ENCODE measurements at regions not wholly inside any gene's neighbourhood (a gene's known extent, or its start where the extent isn't known, plus 50 kb on each side); places are given as distances from the start of the nearest gene placed in this dataset.

- TF ChIP-seq, protein P1, sequence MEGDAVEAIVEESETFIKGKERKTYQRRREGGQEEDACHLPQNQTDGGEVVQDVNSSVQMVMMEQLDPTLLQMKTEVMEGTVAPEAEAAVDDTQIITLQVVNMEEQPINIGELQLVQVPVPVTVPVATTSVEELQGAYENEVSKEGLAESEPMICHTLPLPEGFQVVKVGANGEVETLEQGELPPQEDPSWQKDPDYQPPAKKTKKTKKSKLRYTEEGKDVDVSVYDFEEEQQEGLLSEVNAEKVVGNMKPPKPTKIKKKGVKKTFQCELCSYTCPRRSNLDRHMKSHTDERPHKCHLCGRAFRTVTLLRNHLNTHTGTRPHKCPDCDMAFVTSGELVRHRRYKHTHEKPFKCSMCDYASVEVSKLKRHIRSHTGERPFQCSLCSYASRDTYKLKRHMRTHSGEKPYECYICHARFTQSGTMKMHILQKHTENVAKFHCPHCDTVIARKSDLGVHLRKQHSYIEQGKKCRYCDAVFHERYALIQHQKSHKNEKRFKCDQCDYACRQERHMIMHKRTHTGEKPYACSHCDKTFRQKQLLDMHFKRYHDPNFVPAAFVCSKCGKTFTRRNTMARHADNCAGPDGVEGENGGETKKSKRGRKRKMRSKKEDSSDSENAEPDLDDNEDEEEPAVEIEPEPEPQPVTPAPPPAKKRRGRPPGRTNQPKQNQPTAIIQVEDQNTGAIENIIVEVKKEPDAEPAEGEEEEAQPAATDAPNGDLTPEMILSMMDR (IDR thresholded peaks at IDR 0.05): no peak
- ATAC-seq (ENCODE audit: low FRiP score) (no peak), DNase-seq (ENCODE audit: low spot score) (no peak)
Observed at GRCh38 chr4:97453186-97453585, 690.1 kb downstream of the STPG2 start.

GRCh38 chr4:97457253-97457652, 686.0 kb downstream of the STPG2 start:
- DNase-seq (ENCODE audit: low spot score): no peak
- no peak for ATAC-seq (ENCODE audit: low FRiP score)
- TF ChIP-seq, protein P1 (IDR thresholded peaks at IDR 0.05): no peak

DNA sequence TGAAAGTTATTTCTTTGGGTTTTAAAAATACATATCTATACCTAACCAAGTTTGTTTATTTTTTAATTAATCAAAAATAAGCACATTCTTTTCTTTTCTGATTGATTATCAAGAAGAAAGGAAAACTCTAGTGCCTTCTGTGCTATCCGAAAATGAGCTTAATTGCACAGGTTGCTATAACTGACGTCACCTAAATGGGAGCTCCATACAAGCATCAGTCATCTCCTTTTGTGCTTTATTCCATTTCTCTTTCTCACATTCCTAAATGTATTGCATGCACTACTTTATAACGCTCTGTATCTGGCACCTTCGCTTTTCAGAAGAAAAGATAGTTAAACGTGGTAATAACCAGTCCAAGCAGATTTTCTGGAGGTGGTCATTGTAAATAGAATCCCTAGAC, 675.0 kb downstream of the STPG2 start:
- ATAC-seq (ENCODE audit: low FRiP score): no peak
- TF ChIP-seq, protein P1 (IDR thresholded peaks at IDR 0.05): no peak
- no peak for DNase-seq (ENCODE audit: low spot score)

- TF ChIP-seq, protein P1 (IDR thresholded peaks at IDR 0.05): no peak
- DNase-seq (ENCODE audit: low spot score) (no peak), ATAC-seq (ENCODE audit: low FRiP score) (no peak)
Observed at GRCh38 chr4:97475621-97476020, 667.7 kb downstream of the STPG2 start.

- TF ChIP-seq, protein P1 (IDR thresholded peaks at IDR 0.05): no peak
- DNase-seq (ENCODE audit: low spot score) (no peak), ATAC-seq (ENCODE audit: low FRiP score) (no peak)
Observed at GRCh38 chr4:97477974-97478373, 665.3 kb downstream of the STPG2 start.

DNA sequence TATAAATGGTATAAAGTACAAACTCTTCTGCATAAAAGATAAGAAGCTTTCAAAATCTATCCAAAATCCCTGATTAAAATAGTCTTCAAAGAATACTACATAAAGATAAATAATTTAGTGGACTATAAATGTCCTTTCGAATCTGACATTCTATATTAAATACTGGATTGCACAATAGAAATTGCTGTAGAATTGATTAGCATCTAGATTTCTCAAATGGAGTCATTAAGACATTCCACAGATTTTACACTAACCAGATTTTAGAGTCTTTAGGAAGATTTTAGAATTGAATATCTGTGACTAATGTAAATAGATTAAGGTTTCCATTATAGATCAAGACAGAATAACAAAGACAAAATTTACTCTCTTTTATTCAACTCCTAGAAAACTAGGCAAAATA, 663.9 kb downstream of the STPG2 start:
- TF ChIP-seq, protein P1 (IDR thresholded peaks at IDR 0.05): no peak
- DNase-seq (ENCODE audit: low spot score) (no peak), ATAC-seq (ENCODE audit: low FRiP score) (no peak)

DNA sequence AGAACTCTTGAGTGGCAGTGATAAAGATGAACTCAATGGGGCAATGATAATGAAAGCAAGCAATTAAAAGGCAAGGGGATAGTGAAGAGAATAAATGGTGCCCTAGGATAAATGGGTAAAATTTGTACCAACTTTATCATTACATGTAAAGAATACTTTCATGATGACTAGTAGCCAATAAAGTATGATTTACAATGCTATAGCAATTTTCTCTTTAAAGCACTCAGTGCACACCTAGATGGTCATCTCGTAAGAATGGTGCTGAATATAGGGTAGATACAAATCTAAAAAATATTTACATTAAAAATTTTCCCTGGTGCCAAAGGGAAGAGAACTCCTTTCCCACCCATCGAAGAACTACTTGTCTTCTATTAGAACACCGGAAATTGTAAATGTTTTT, 651.4 kb downstream of the STPG2 start:
- no peak for DNase-seq (ENCODE audit: low spot score)

More for the DNA sequence above, 651.4 kb downstream of the STPG2 start:
- ATAC-seq (ENCODE audit: low FRiP score): no peak
- TF ChIP-seq, protein P1 (IDR thresholded peaks at IDR 0.05): no peak

Measured in omental fat pad (tissue), 3 donors.